Erythroblast (primary cell): ENCODE measurements at regions not wholly inside any gene's neighbourhood (a gene's known extent, or its start where the extent isn't known, plus 50 kb on each side); places are given as distances from the start of the nearest gene placed in this dataset.

Experiments used
- GATA1 ChIP-seq: IDR thresholded peaks from 2 replicates; pipeline ENCODE4 v1.6.1; 2011; ENCODE audit warnings: low read depth, mild to moderate bottlenecking, control low read depth, low read length, moderate library complexity
- POLR2A ChIP-seq: IDR thresholded peaks from 2 replicates; pipeline ENCODE4 v1.6.1; 2011; ENCODE audit warnings: mild to moderate bottlenecking, low read length

DNA sequence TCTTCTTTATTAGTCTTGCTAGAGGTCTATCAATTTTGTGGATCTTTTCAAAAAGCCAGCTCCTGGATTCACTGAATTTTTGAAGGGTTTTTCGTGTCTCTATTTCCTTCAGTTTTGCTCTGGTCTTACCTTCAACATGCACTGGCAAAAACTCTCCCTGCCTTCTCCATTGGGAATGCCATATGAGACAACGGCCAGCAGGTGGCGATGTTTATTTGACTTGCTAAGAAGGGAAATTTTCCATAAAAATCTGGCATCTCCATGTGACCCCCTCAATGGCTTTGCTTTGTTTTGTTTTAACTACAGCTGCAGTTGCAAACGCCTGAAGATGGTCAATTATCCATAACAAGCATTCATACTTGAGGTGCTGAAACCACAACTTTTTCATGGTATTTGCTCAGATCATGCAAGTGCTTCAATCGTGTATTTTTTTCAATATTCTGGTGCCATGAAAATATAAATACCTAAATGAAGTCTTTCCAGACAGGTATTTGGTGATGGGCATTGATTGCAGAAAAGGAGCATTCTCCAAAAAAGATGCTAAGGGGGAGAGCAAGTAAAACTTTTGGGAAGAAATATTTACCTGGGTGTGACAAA lies 449.4 kb downstream of the CDY2B start:
- TF ChIP-seq POLR2A (no peak), GATA1 (no peak)
